HG03095 (cell line): ENCODE measurements at regions not wholly inside any gene's neighbourhood (a gene's known extent, or its start where the extent isn't known, plus 50 kb on each side); places are given as distances from the start of the nearest gene placed in this dataset.

Experiments used
- ATAC-seq: cut with Tn5 transposase; IDR thresholded peaks from one replicate; pipeline ENCODE4 v1.9.1; 2021; ENCODE audit warnings: moderate library complexity; ENCODE audit not compliant: unreplicated experiment

GRCh38 chr7:45343746-45344145, 186.2 kb downstream of the RAMP3 start:
- no peak for ATAC-seq

GRCh38 chr7:45347804-45348203, 190.2 kb downstream of the RAMP3 start:
- ATAC-seq = no peak

- no peak for ATAC-seq
Measured at GRCh38 chr7:45349090-45349489, 191.5 kb downstream of the RAMP3 start.

GRCh38 chr7:45350896-45351295, 193.3 kb downstream of the RAMP3 start:
- no peak for ATAC-seq

- no peak for ATAC-seq
Measured at GRCh38 chr7:45358287-45358686, 200.7 kb downstream of the RAMP3 start.

- no peak for ATAC-seq
Measured at GRCh38 chr7:45359250-45359649, 201.7 kb downstream of the RAMP3 start.

- no peak for ATAC-seq
Measured at GRCh38 chr7:45359776-45360175, 202.2 kb downstream of the RAMP3 start.

GRCh38 chr7:45363669-45364068, 206.1 kb downstream of the RAMP3 start:
- no peak for ATAC-seq

- ATAC-seq = no peak
Measured at GRCh38 chr7:45365341-45365740, 207.8 kb downstream of the RAMP3 start.

GRCh38 chr7:45366475-45366874, 207.7 kb upstream of the ADCY1 start:
- ATAC-seq = no peak

GRCh38 chr7:45367026-45367425, 207.1 kb upstream of the ADCY1 start:
- no peak for ATAC-seq

GRCh38 chr7:45368129-45368807, 205.9 kb upstream of the ADCY1 start:
- ATAC-seq = no peak

GRCh38 chr7:45384499-45384898, 189.7 kb upstream of the ADCY1 start:
- no peak for ATAC-seq

GRCh38 chr7:45387837-45388236, 186.3 kb upstream of the ADCY1 start:
- ATAC-seq = no peak

- ATAC-seq = no peak
Measured at GRCh38 chr7:45389073-45389872, 184.9 kb upstream of the ADCY1 start.

- ATAC-seq = no peak
Measured at GRCh38 chr7:45390180-45390579, 184.0 kb upstream of the ADCY1 start.

- ATAC-seq = no peak
Measured at GRCh38 chr7:45390731-45391130, 183.4 kb upstream of the ADCY1 start.

- no peak for ATAC-seq
Measured at GRCh38 chr7:45391618-45392451, 182.3 kb upstream of the ADCY1 start.

- no peak for ATAC-seq
Measured at GRCh38 chr7:45394117-45394708, 180.0 kb upstream of the ADCY1 start.

- ATAC-seq = no peak
Measured at GRCh38 chr7:45399069-45399468, 175.1 kb upstream of the ADCY1 start.

GRCh38 chr7:45400680-45401079, 173.5 kb upstream of the ADCY1 start:
- ATAC-seq = no peak
